Karpas-422 (cell line): ENCODE measurements at regions not wholly inside any gene's neighbourhood (a gene's known extent, or its start where the extent isn't known, plus 50 kb on each side); places are given as distances from the start of the nearest gene placed in this dataset.

ENCODE experiments used
- DNase-seq: peaks from one replicate; pipeline ENCODE4 v3.0.0-alpha.2; 2015
- H2AFZ ChIP-seq: fragments of 200-600 bp; sonication (generic); 2 replicates; pipeline ENCODE4 v1.6.1; 2014; ENCODE audit warnings: antibody characterized with exemption, low read length, mixed read lengths
- H3K27ac ChIP-seq: fragments of 200-600 bp; sonication (generic); 2 replicates; pipeline ENCODE4 v1.5.1; 2014; ENCODE audit warnings: mild to moderate bottlenecking, low read length, moderate library complexity
- H3K27me3 ChIP-seq: fragments of 200-600 bp; sonication (generic); 2 replicates; pipeline ENCODE4 v1.6.1; 2014; ENCODE audit warnings: low read length, mixed read lengths
- H3K36me3 ChIP-seq: fragments of 200-600 bp; sonication (generic); 2 replicates; pipeline ENCODE4 v1.6.1; 2014; ENCODE audit warnings: low read length, mixed read lengths; ENCODE audit not compliant: insufficient read depth
- H3K4me1 ChIP-seq: fragments of 200-600 bp; sonication (generic); 2 replicates; pipeline ENCODE4 v1.6.1; 2014; ENCODE audit warnings: mild to moderate bottlenecking, low read length, mixed read lengths
- H3K4me2 ChIP-seq: fragments of 200-600 bp; sonication (generic); 2 replicates; pipeline ENCODE4 v1.6.1; 2014; ENCODE audit warnings: low read length, low read depth, mild to moderate bottlenecking; ENCODE audit not compliant: poor library complexity, severe bottlenecking
- H3K4me3 ChIP-seq: fragments of 200-600 bp; sonication (generic); 2 replicates; pipeline ENCODE4 v1.5.1; 2014; ENCODE audit warnings: mild to moderate bottlenecking, antibody characterized with exemption, low read length, mixed read lengths
- H3K79me2 ChIP-seq: fragments of 200-600 bp; sonication (generic); 2 replicates; pipeline ENCODE4 v1.6.1; 2014; ENCODE audit warnings: mild to moderate bottlenecking, low read length, mixed read lengths
- H3K9ac ChIP-seq: fragments of 200-600 bp; sonication (generic); 2 replicates; pipeline ENCODE4 v1.6.0; 2014; ENCODE audit warnings: low read length
- H3K9me2 ChIP-seq: fragments of 200-600 bp; sonication (generic), shearing (Covaris generic); replicated peaks from 2 replicates; pipeline ENCODE4 v1.6.0; 2014; ENCODE audit warnings: mild to moderate bottlenecking, low read length, moderate library complexity; ENCODE audit not compliant: insufficient read depth
- H3K9me3 ChIP-seq: fragments of 300-700, 200-600 bp; sonication (generic); 2 replicates; pipeline ENCODE4 v1.6.1; 2014; ENCODE audit warnings: low read length, mixed read lengths
- H4K20me1 ChIP-seq: fragments of 200-600 bp; sonication (generic); 2 replicates; pipeline ENCODE4 v1.6.1; 2014; ENCODE audit warnings: mild to moderate bottlenecking, antibody characterized with exemption, low read length, low read depth; ENCODE audit not compliant: insufficient read depth

GRCh38 chr11:28822576-28822975 lies 714.4 kb downstream of the METTL15 start:
- H3K27me3 ChIP-seq: no peaks in the 10 kb centered on the region
- H3K4me2 ChIP-seq: no peak overlapping the region
- H3K27ac ChIP-seq: no peak overlapping the region
- H3K4me1 ChIP-seq: no peaks in the 10 kb centered on the region
- no peaks in the 10 kb centered on the region for H3K36me3 ChIP-seq
- no peak overlapping the region for H2AFZ ChIP-seq
- no peaks in the 10 kb centered on the region for H3K79me2 ChIP-seq
- H3K4me3 ChIP-seq: no peak overlapping the region
- no peak for DNase-seq
- no peak overlapping the region for H3K9ac ChIP-seq
- peaks cover 7% of the 10 kb centered on the region; the same call in 1 of the 2 replicates for H3K9me3 ChIP-seq
- no peaks in the 10 kb centered on the region for H4K20me1 ChIP-seq
- no peaks in the 10 kb centered on the region for H3K9me2 ChIP-seq

- no peak overlapping the region for H2AFZ ChIP-seq
- no peaks in the 10 kb centered on the region for H3K9me3 ChIP-seq
- no peaks in the 10 kb centered on the region for H4K20me1 ChIP-seq
- H3K4me1 ChIP-seq: no peaks in the 10 kb centered on the region
- H3K79me2 ChIP-seq: no peaks in the 10 kb centered on the region
- H3K36me3 ChIP-seq: no peaks in the 10 kb centered on the region
- no peak overlapping the region for H3K9ac ChIP-seq
- H3K4me2 ChIP-seq: no peak overlapping the region
- H3K27ac ChIP-seq: no peak overlapping the region
- no peaks in the 10 kb centered on the region for H3K9me2 ChIP-seq
- DNase-seq: no peak
- H3K4me3 ChIP-seq: no peak overlapping the region
- H3K27me3 ChIP-seq: no peaks in the 10 kb centered on the region
These were observed 712.3 kb downstream of the METTL15 start for GRCh38 chr11:28820296-28820989.

- Histone ChIP-seq H3K36me3 (no peaks in the 10 kb centered on the region), H2AFZ (no peak overlapping the region), H3K4me1 (no peaks in the 10 kb centered on the region), H3K27ac (no peak overlapping the region), H3K9me3 (no peaks in the 10 kb centered on the region), H3K9ac (no peak overlapping the region), H4K20me1 (no peaks in the 10 kb centered on the region), H3K79me2 (no peaks in the 10 kb centered on the region), H3K9me2 (no peaks in the 10 kb centered on the region), H3K4me2 (no peak overlapping the region), H3K4me3 (no peak overlapping the region), H3K27me3 (no peaks in the 10 kb centered on the region)
- no peak for DNase-seq
These were observed 711.6 kb downstream of the METTL15 start for GRCh38 chr11:28819741-28820140.

DNA sequence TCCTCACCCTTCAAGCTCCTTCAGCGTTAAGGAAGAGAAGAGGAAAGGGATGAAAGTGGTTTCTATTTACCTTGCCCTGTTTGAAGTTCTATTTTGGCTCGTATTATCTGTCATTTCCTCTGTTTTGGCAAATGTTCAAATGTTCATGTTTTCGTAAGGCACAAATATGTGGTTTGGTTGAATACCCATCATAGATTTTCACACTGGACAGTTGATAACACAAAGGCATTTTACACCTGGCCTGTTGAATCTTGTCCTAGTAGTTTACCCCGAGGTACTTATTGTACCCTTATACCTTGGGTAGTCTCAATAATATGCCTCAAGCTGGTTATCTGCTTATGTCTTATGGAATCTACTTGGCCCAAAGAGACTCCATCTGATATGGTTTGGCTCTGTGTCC lies 706.9 kb downstream of the METTL15 start:
- DNase-seq: no peak
- Histone ChIP-seq H3K4me3 (no peak overlapping the region), H3K9me3 (no peaks in the 10 kb centered on the region), H3K4me1 (no peaks in the 10 kb centered on the region), H4K20me1 (no peaks in the 10 kb centered on the region), H3K79me2 (no peaks in the 10 kb centered on the region), H3K36me3 (no peaks in the 10 kb centered on the region), H2AFZ (no peak overlapping the region), H3K27ac (no peak overlapping the region), H3K9ac (no peak overlapping the region), H3K27me3 (no peaks in the 10 kb centered on the region), H3K9me2 (0 out of 2 replicates have a peak, but pooled peaks cover 3% of the 10 kb centered on the region), H3K4me2 (no peak overlapping the region)

- no peak overlapping the region for H3K4me2 ChIP-seq
These were observed 700.6 kb downstream of the METTL15 start for GRCh38 chr11:28808771-28809170.

DNA sequence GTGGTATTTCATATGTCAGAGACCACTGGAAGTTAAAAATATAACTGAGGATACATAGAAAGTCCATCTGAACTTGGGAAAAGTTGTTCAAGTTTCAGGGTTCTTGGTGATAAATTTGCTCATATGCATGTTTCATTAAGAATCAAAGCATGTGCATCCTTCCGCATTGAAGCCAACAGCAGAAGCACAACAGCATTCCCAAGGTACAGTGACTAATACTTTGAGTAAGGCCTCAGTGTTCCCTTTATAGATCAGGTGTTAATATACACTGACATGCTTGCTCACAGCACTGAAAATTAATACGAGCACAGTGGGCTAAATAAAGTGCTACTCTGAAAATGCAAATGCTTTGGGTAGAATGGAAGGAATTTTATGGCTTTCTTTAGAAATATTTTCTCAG lies 691.1 kb downstream of the METTL15 start:
- H3K27ac ChIP-seq: no peak overlapping the region
- H3K79me2 ChIP-seq: no peaks in the 10 kb centered on the region

More at GRCh38 chr11:28808771-28809170, 700.6 kb downstream of the METTL15 start:
- H3K79me2 ChIP-seq: no peaks in the 10 kb centered on the region
- H3K9ac ChIP-seq: no peak overlapping the region
- no peaks in the 10 kb centered on the region for H3K9me3 ChIP-seq
- 0 out of 2 replicates have a peak, but pooled peaks cover 3% of the 10 kb centered on the region for H3K9me2 ChIP-seq
- no peaks in the 10 kb centered on the region for H4K20me1 ChIP-seq
- H2AFZ ChIP-seq: no peak overlapping the region
- H3K27ac ChIP-seq: no peak overlapping the region
- no peaks in the 10 kb centered on the region for H3K4me1 ChIP-seq
- no peak overlapping the region for H3K4me3 ChIP-seq
- DNase-seq: no peak
- H3K27me3 ChIP-seq: no peaks in the 10 kb centered on the region
- no peaks in the 10 kb centered on the region for H3K36me3 ChIP-seq

GRCh38 chr11:28798286-28798685 lies 690.1 kb downstream of the METTL15 start:
- Histone ChIP-seq H3K79me2 (no peaks in the 10 kb centered on the region), H3K27me3 (no peaks in the 10 kb centered on the region), H3K4me3 (no peak overlapping the region), H3K9me2 (no peaks in the 10 kb centered on the region), H3K4me1 (no peaks in the 10 kb centered on the region), H2AFZ (no peak overlapping the region), H3K9ac (no peak overlapping the region), H3K4me2 (no peak overlapping the region), H4K20me1 (no peaks in the 10 kb centered on the region), H3K36me3 (no peaks in the 10 kb centered on the region), H3K27ac (no peak overlapping the region), H3K9me3 (no peaks in the 10 kb centered on the region)
- no peak for DNase-seq

More for the DNA sequence above, 691.1 kb downstream of the METTL15 start:
- Histone ChIP-seq H3K4me1 (no peaks in the 10 kb centered on the region), H3K9me3 (no peaks in the 10 kb centered on the region), H3K36me3 (no peaks in the 10 kb centered on the region), H3K27me3 (no peaks in the 10 kb centered on the region), H3K4me3 (no peak overlapping the region), H3K4me2 (no peak overlapping the region), H3K9me2 (no peaks in the 10 kb centered on the region), H4K20me1 (no peaks in the 10 kb centered on the region), H3K9ac (no peak overlapping the region), H2AFZ (no peak overlapping the region)
- DNase-seq: no peak

GRCh38 chr11:28797536-28797935 lies 689.3 kb downstream of the METTL15 start:
- no peaks in the 10 kb centered on the region for H3K79me2 ChIP-seq
- no peak overlapping the region for H2AFZ ChIP-seq
- no peaks in the 10 kb centered on the region for H3K9me3 ChIP-seq
- no peaks in the 10 kb centered on the region for H4K20me1 ChIP-seq
- H3K9me2 ChIP-seq: no peaks in the 10 kb centered on the region
- no peaks in the 10 kb centered on the region for H3K4me1 ChIP-seq
- no peak overlapping the region for H3K27ac ChIP-seq
- H3K27me3 ChIP-seq: no peaks in the 10 kb centered on the region
- no peak overlapping the region for H3K4me3 ChIP-seq
- no peak overlapping the region for H3K4me2 ChIP-seq
- H3K36me3 ChIP-seq: no peaks in the 10 kb centered on the region
- no peak overlapping the region for H3K9ac ChIP-seq
- no peak for DNase-seq
